GM21515 (cell line): ENCODE measurements at regions not wholly inside any gene's neighbourhood (a gene's known extent, or its start where the extent isn't known, plus 50 kb on each side); places are given as distances from the start of the nearest gene placed in this dataset.

Source experiments
- ATAC-seq: cut with Tn5 transposase; IDR thresholded peaks from one replicate; pipeline ENCODE4 v1.9.1; 2021; ENCODE audit not compliant: unreplicated experiment

GRCh38 chrY:15600565-15600964, 1076.2 kb downstream of the NLGN4Y start:
- ATAC-seq = no peak

GRCh38 chrY:15624370-15624769, 1100.0 kb downstream of the NLGN4Y start:
- no peak for ATAC-seq

GRCh38 chrY:15624928-15625327, 1100.6 kb downstream of the NLGN4Y start:
- ATAC-seq = no peak

- ATAC-seq = no peak
These were observed 1123.9 kb downstream of the NLGN4Y start for GRCh38 chrY:15648198-15648597.

GRCh38 chrY:15650056-15650455, 1125.7 kb downstream of the NLGN4Y start:
- ATAC-seq = no peak

GRCh38 chrY:15688531-15688930, 1164.2 kb downstream of the NLGN4Y start:
- no peak for ATAC-seq

- no peak for ATAC-seq
These were observed 1165.7 kb downstream of the NLGN4Y start for GRCh38 chrY:15689994-15690393.

- no peak for ATAC-seq
These were observed 1177.8 kb downstream of the NLGN4Y start for GRCh38 chrY:15702131-15702530.

- no peak for ATAC-seq
These were observed 1180.6 kb downstream of the NLGN4Y start for GRCh38 chrY:15704906-15705305.

GRCh38 chrY:15749533-15750433, 1225.5 kb downstream of the NLGN4Y start:
- no peak for ATAC-seq

GRCh38 chrY:15751001-15751400, 1226.7 kb downstream of the NLGN4Y start:
- ATAC-seq = no peak

- ATAC-seq = no peak
These were observed 1231.9 kb downstream of the NLGN4Y start for GRCh38 chrY:15756266-15756665.

GRCh38 chrY:15773579-15773978, 1249.2 kb downstream of the NLGN4Y start:
- no peak for ATAC-seq

- no peak for ATAC-seq
These were observed 1251.6 kb downstream of the NLGN4Y start for GRCh38 chrY:15775880-15776279.

- no peak for ATAC-seq
These were observed 1255.6 kb downstream of the NLGN4Y start for GRCh38 chrY:15779891-15780290.

GRCh38 chrY:15800021-15800420, 1275.7 kb downstream of the NLGN4Y start:
- no peak for ATAC-seq

GRCh38 chrY:15805985-15806384, 1281.7 kb downstream of the NLGN4Y start:
- no peak for ATAC-seq

- no peak for ATAC-seq
These were observed 1289.9 kb downstream of the NLGN4Y start for GRCh38 chrY:15814241-15814640.
